Renal cortical epithelial cell (primary cell): ENCODE measurements at regions not wholly inside any gene's neighbourhood (a gene's known extent, or its start where the extent isn't known, plus 50 kb on each side); places are given as distances from the start of the nearest gene placed in this dataset.

Experiments used
- DNase-seq: peaks from one replicate; pipeline ENCODE4 v3.0.0-alpha.2; 2011; ENCODE audit warnings: low read depth

GRCh38 chr18:42474577-42474976, 519.5 kb downstream of the PIK3C3 start:
- DNase-seq: no peak

DNA sequence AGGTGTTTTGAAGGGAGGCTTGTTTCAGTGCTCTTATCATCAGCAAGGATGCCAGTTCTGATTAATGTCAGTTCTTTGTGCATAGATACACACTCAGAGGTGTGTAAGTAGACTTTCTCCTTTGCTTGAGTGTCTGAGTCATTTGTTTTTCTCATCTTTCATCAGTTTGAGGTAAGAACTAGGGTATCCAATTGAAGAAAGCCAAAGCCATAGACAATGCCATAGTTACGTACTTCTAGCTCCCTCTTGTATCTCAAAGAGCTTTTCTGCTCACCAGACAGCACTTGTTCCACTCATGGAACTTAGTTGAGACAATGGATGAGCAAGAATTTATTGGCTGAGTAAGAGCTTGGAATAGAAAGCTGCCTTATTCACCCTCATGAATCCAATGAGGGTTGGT, 520.1 kb downstream of the PIK3C3 start:
- DNase-seq: peak; percentile 51

- peak; percentile 97 for DNase-seq
Observed at GRCh38 chr18:42477267-42477666, 522.2 kb downstream of the PIK3C3 start.

DNA sequence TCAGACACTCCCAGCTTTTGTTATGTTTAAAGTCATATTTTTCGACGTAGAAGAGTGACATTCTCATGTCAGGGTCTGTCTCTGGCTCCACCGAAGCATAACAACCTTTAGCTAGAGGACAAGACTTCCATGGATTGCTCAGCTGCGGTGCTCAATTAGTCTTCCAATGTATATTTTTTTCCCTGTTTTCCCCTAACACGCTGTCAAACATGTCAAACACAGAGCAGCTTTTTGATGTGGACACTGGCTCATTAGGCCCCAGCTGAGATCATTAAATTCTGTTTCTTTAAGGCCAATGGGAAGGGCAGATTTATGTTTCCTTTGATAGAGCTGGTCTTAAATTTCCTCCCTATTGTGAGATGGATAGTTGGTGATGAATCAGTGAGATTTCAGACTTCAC, 525.4 kb downstream of the PIK3C3 start:
- DNase-seq: no peak

GRCh38 chr18:42484648-42485047, 529.6 kb downstream of the PIK3C3 start:
- DNase-seq: no peak

DNA sequence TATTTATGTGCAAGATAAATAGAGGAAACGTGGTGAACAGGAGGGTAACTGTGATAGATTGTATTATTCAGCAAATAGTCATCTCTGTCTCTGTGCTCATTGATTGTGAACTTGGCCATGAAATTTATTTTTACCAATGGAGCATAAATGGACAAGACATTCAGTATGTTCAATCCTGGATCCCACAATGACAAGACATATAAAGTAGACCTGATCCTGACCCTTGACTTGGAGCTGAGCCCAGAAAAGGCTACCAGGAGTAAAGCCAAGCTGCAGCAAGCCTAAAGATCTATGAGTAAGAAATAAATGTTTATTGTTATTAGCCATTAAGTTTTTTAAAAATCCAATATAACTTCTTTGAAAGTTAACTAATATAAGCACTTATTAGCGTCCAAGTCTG, 531.2 kb downstream of the PIK3C3 start:
- DNase-seq: no peak

- DNase-seq: no peak
Observed at GRCh38 chr18:42508683-42509296, 553.8 kb downstream of the PIK3C3 start.

DNA sequence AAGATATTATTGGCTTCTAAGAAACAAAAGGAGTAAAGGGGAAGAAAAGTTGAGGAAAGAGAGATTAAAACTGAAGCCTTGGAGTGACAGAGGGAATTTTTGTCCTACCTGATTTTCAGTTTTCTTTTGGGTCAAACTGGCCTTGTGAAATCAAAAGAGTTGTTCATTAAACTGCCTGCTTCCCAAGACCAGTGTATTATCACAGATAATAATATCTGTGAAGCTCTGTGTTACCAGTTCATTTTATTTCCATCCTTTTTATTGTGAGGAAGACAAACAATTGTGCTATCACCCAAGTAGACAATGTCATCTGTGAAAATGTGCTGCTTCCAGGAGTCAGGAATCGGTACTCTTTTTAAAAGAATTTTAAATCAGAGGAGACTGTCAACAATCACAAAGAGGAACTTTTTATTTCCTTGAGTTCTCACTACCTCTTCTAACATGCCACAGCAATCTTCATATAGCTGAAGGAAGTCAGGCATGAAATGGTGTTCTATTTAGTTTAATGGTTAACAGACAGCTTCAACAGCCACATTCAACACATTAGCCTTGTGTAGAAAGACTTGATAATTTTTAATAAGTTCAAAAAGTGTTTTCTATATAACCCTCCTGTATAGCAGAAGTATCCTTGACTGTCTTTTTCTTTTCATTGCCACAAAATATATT, 554.8 kb downstream of the PIK3C3 start:
- DNase-seq: peak; percentile 89

DNA sequence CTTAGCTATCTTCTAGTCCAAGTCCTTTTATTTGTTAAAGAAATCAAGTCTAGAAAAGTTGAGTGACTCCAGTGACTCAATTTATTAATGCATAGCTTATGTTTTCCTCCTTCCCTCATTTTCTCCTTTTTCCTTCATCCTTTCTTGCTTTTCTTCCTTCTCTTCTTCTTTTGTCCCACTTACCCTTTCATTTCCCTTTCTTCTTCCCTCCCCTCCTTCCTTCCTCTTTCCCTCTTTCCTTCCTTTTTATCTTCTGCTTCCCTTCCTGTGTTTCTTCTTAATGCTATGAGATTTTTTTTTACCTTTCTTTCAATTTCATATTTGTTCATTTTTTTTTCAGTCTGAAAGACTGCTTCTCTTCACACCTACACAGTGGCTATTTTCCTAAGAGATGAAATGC, 555.5 kb downstream of the PIK3C3 start:
- no peak for DNase-seq

DNA sequence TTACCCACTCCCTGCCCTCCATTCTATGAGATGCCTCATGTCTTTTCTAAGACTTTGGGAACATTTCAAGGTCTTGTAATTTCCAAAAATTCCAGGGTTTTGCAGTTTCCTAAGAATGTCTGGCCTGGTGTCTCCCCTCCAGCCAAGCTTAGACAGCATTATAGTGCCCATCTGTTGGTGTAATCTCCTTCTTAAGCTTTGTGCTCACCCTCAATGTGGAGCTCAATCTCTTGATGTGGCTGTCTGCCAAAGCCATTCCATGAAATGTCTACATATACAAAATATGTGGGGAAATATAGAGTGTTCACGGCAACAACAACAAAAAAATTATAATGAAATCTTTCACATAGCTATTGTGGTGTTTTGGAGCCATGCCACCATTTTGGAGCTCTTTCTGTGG, 558.4 kb downstream of the PIK3C3 start:
- peak; percentile 15 for DNase-seq

GRCh38 chr18:42514512-42514911, 559.5 kb downstream of the PIK3C3 start:
- DNase-seq: peak; percentile 97

DNA sequence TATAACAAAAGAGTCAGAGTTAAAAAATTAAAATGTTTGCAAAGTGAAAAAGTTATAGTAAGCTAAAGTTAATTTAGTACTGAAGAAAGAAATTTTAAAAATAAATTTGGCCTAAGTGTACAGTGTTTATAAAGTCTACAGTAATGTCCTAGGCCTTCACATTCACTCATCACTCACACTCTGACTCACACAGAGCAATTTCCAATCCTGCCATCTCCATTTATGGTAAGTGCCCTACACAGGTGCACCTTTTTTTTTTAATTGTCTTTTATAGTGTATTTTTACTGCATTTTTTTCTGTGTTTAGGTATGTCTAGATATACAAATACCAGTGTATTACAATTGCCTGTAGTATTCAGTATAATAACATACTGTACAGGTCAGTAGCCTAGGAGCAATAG, 562.9 kb downstream of the PIK3C3 start:
- peak; percentile 79 for DNase-seq

GRCh38 chr18:42518331-42518730, 563.3 kb downstream of the PIK3C3 start:
- DNase-seq: peak; percentile 71

- no peak for DNase-seq
Observed at GRCh38 chr18:42520138-42520537, 565.1 kb downstream of the PIK3C3 start.

GRCh38 chr18:42525905-42526304, 570.9 kb downstream of the PIK3C3 start:
- peak; percentile 81 for DNase-seq

GRCh38 chr18:42527766-42528165, 572.7 kb downstream of the PIK3C3 start:
- DNase-seq: no peak

DNA sequence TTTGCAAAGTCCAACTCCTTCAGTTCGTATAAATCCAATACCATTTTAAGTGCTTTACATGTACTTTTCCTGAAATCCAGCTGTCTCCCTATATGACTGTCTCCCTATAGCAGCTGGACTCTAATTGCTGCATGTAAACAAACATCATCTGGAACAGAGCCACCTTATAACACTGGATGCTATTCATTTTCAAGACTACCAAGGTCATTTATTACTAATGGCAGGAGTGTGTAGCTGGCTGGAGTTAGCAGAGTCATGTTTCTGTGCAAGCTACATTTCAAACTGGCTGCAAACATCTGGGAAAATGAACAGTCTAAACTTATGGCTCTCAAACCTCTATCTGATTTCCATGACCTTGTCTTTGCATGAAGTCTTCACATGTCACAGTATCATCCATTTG, 575.2 kb downstream of the PIK3C3 start:
- no peak for DNase-seq

- DNase-seq: no peak
Observed at GRCh38 chr18:42532119-42532518, 577.1 kb downstream of the PIK3C3 start.

DNA sequence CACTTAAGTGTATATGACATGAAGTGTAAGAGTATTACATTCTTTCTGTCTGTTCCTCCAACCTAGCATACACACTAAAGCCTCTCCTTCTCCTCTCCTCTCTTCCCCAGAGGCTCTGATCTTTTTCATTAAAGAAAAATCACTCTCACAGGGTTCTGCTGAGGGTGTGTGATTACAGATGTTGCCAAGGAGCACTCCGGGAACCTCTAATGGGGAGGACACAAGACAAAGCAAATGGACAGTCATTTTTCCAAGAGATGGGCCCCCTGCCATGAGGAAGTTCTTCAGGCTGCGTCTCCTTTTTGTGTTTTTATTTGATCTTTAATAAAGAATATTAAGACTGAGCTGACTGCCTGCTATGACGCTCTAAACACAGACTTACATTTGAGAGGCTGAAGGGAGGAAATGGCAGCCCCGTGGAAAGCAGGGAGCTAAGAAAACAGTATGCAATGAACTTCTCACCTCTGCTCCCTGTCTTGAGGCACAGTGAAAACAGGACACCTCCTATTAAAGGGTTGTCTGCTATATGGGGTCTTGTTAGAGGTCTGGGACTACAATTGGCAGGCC, 578.1 kb downstream of the PIK3C3 start:
- no peak for DNase-seq

- no peak for DNase-seq
Observed at GRCh38 chr18:42533616-42534015, 578.6 kb downstream of the PIK3C3 start.

DNA sequence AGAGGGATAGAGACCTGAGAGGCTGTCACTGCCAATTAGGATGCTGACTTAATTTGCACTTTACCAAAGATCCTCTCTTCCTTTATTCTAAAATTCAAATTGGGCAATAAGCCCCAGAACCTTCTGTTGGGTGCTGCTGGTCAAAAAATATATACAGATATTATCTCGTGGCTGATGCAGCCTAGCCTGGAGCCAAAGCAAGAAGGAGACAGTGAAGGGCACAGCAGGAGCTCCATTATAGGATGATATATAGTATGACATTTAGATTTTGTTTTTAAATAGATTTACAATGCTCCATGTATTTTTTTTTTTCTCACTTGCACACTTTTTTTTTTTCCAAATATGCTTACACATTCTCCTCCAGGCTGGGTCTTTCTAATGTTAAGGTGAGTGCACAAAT, 579.3 kb downstream of the PIK3C3 start:
- DNase-seq: no peak

DNA sequence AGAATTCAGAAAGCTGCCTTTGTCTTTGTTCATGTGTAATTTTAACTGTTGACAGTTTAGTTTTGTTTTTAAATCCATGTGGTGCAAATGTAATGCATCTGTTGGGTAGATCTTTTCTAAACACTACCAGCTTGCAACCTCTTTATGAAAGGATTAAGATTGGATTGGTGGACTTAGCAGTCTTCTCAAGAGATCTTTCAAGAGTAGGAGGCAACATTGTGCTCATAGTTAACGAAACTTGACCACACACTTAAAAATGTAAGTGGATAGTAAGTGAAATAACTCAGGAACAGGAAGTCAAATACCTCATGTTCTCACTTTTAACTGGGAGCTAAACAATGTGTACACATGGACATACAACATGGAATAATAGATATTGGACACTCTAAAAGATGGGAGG, 579.0 kb downstream of the RIT2 start:
- no peak for DNase-seq

DNA sequence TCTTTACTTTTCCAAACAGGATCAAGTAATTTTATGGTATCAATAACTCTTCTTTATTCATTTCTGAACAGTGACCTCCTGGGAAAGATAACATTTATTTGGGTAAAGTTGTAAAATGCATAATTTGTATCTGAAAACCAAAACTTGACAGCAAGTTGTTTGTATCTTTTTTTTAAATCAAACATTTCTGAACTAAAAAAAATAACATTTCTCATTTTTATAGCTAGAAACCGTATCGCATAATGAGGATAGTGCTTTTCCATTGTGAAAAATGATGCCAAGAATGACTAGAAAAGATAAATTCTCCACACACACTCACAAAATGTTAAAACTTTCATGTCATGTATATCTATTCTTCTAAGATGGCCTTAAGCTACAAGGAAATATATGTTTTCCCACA, 578.2 kb downstream of the RIT2 start:
- DNase-seq: no peak

DNA sequence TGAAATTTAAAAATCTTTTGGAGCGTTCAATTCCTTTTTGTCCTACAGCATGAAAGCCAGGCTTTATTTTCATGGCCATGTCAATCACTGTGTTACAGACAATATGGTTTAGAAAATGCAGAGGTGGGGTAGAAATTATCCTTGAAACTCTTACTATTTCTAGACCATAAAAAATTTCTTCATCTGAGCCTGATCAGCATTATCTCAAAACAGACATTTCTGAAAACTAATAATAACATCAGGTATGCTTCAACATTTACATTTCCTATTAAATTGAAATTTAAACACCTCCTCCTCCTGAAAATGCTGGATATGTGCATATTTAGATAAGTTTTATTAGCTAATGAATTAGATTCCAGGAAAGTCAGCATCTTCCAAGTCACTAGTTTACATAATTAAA, 570.6 kb downstream of the RIT2 start:
- DNase-seq: no peak
